ENCODE measurements at regions not wholly inside any gene's neighbourhood (a gene's known extent, or its start where the extent isn't known, plus 50 kb on each side); places are given as distances from the start of the nearest gene placed in this dataset.

- no peak for DNase-seq
These were observed 111.5 kb upstream of the CITED2 start for GRCh38 chr6:139485742-139486475.

DNA sequence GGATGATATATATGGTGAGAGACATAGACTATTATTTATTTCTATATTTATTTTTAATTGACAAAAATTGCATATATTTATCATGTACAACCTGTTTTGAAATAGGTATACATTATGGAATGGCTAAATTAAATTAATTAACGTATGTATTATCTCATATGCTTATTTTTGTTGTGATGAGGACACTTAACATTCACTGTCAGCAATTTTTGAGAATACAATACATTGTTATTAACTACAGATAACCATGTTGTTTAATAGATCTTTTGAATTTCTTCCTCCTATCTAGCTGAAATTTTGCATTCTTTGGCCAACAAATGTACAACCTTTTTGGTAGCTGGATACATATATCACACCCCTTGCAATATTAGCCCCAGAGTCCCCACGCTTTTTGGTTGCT lies 110.7 kb upstream of the CITED2 start:
- no peak for DNase-seq

- no peak for DNase-seq
These were observed 108.6 kb upstream of the CITED2 start for GRCh38 chr6:139483079-139483478.

- no peak for DNase-seq
These were observed 107.8 kb upstream of the CITED2 start for GRCh38 chr6:139482287-139482686.

- DNase-seq: no peak
These were observed 106.1 kb upstream of the CITED2 start for GRCh38 chr6:139480356-139481165.

- no peak for DNase-seq
These were observed 105.2 kb upstream of the CITED2 start for GRCh38 chr6:139479433-139480222.

- DNase-seq: no peak
These were observed 101.2 kb upstream of the CITED2 start for GRCh38 chr6:139475646-139476045.

GRCh38 chr6:139475241-139475640 lies 100.8 kb upstream of the CITED2 start:
- no peak for DNase-seq

GRCh38 chr6:139474145-139475108 lies 100.0 kb upstream of the CITED2 start:
- DNase-seq: no peak

DNA sequence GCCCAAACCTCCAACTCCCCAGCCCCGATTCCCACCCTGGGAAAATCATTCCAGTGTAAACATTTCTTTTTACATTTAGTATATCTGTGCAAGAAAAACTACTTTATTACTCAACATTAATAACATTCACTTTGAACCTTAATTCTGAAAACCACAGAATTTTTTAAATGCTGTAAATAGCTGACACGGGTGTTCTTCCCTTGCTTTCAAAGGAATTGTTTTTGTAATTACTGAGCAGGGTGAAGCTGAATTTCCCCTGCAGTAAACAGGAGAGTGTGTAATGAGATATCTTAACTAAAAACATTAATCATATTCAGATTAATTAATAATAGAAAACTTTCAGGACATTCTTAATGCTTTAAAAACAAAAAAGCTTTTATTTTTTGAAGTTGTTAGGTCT lies 99.3 kb upstream of the CITED2 start:
- DNase-seq: no peak

DNA sequence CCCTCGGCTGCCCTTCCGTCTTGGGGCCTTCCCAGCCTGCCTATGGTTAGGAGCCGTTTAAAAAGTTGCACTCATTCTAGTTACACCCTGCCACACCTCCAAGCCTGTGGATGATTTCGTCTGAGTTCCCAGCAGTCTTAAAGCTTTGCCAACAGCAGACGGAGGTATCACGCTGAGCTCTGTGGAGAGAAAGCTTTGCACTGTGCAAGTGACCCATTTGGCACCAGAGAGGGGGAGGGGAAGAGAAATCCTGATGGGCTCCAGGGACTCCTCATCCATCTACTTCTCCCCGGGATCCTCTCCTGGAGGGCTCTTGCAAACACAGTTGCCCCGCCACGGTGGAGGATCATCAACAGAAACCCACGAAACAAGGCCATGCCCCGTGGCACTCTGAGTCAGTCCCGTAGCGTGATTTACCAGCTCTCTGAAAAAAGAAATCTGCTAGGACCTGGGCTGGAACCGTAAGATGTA lies 98.8 kb upstream of the CITED2 start:
- DNase-seq: no peak

GRCh38 chr6:139472351-139473015 lies 98.0 kb upstream of the CITED2 start:
- DNase-seq: no peak

DNA sequence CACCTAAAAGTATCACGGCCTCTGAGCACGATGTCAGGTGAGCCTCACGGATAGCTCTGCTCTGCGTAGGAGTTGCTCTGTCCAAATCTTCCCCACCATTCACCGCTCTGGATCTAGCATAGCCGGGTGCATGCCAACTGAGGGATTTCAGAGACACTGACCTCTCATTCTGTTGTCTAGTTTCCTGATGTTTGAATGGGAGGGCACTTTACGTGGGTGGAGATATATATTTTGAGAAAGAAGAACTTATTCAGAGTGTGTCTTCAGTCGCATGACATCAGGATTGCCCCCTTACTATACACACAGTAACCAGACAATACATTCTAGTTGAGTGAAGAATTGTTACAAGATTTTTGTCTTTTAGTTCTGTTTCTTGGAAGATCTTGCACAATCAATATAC lies 96.5 kb upstream of the CITED2 start:
- no peak for DNase-seq

- no peak for DNase-seq
These were observed 93.9 kb upstream of the CITED2 start for GRCh38 chr6:139468178-139468819.

DNA sequence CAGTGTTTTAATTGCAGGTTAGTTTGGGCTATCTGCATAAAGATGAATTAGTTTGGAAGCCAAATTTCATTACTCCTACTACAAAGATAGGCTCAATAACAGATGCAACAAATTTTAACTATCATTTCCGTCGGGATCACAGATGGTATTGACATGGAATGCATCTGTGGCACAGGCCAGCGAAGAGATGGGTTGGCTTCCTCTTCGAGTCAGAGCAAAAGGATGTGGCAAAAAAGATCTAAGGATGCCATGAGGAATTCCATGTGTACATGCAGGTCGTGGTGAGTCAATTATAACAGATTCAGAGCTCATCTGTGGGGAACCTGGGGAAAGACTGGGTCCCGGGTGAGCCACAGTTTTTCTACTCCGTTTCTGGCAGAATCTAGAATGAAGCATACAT lies 83.0 kb upstream of the CITED2 start:
- no peak for DNase-seq

DNA sequence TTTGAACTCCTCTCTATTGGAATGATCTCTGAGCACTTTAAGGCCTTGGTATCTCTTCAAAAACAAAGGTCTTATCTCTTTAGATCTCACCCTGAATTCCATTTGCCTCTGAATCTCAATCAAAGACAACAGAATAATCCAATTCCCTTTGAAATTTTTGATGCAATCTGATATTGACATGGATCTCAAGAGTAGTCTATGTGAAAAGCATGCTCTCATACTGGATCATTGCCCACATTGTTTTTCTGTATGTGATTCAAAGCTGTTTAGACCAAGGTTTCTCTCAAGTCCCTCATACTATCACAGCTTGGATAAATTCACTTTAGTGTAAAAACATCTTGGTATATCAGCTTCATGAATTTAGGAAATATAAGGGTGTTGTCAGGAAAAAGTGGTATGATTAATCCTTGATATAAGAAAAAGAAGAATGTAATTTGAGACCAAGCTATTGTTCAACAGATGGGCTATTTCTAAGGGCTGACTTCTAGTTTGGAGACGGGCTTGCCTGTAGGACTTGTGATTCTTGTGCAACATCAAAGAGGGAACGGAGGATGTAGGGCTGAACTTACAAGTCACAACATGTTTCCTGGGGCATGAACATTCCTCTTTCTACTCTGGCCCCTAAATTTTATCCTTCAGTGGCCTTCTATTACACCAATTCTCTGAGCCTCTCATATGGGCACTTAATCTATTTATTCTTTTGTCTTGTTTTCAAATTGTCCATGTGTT lies 77.9 kb upstream of the CITED2 start:
- DNase-seq: no peak

- no peak for DNase-seq
These were observed 75.2 kb upstream of the CITED2 start for GRCh38 chr6:139449611-139450000.

GRCh38 chr6:139448998-139449610 lies 74.7 kb upstream of the CITED2 start:
- no peak for DNase-seq

- no peak for DNase-seq
These were observed 73.7 kb upstream of the CITED2 start for GRCh38 chr6:139448051-139448649.

GRCh38 chr6:139447656-139447975 lies 73.2 kb upstream of the CITED2 start:
- no peak for DNase-seq

Data from NCI-H2029 (cell line).